AML-193 (cell line): ENCODE measurements at regions not wholly inside any gene's neighbourhood (a gene's known extent, or its start where the extent isn't known, plus 50 kb on each side); places are given as distances from the start of the nearest gene placed in this dataset.

Experiments used
- DNase-seq, 2 experiments: peaks; one replicate each; lab custom pipeline; 2025; lab: John Stamatoyannopoulos, UW

DNA sequence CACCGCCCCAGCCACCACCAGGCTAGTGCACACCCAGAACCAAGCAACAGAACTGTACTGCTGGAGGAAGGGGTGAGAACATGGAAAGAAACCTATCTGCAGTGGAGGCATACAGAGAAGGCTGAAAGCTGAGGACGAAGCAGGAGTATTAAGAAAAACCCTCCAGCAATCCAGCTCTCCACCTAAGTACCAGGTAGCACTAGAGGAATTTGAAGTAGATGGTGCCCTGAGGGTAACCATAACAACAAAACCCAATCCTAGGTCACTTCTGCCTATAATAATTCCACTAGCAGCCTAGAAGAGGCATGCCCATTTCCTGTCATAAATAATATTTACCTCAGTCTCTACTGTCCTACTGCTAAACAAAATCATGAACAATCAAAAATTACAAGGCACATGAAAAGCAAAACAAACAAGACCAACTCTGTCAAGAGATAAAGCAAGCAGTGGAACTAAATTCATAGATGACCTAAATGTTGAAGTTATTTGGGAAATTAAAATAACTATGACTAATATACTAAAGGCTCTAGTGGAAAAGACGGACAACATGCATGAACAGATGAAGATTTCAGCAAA, 51.1 kb downstream of the HYCC1 start:
- no peak for DNase-seq

DNA sequence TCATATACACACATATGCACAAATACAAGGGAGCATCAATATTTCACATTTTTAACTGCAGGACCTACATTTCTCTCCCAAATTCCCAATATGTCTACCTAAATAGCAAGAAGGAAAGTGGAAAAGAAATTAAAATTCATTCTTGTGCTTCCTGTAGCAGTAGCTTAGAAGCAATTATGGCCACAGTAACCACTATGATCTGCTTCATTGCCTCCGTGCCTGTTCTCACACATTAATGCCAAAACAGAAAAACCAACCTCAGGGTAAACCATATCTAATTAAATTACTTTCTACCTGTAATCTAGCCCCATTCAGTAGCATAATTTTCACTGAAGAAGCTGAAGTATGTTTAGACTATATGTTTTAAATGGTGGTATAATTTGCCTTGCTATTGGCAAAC, 55.2 kb downstream of the HYCC1 start:
- no peak for DNase-seq

GRCh38 chr7:22954251-22954650, 59.7 kb downstream of the HYCC1 start:
- DNase-seq = no peak

DNA sequence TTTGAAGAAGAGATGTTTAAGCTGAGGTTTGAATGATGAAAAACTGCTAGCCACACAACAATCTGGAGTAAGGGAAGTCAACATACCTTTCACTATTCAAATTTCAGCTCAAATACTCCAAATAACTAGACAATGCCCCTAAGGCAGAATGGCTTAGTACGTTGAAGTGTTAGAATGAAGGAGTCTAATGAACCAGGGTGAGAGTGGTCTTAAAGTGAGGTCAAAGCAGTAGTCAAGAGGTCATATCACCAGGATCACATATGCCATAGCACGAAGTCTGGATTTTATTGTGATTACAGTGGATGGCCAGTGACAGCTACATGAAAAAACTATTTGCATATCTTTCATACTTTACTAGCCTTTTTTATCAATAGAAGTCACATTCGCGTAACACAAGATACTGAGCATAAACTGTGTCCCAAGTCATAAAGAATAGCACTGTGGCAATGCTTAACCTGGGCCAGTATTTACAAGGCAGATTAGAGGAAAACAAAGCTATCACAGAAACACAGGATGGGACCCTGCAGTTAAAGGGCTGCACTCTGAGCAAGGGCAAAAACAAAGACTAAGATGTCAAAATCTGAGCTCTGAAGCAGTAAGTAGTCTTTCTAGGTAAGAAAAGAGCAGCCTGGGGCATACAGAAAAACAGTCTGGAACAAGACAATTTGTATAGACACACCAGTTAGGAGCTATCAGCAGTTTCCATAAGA, 61.5 kb downstream of the HYCC1 start:
- DNase-seq = no peak

DNA sequence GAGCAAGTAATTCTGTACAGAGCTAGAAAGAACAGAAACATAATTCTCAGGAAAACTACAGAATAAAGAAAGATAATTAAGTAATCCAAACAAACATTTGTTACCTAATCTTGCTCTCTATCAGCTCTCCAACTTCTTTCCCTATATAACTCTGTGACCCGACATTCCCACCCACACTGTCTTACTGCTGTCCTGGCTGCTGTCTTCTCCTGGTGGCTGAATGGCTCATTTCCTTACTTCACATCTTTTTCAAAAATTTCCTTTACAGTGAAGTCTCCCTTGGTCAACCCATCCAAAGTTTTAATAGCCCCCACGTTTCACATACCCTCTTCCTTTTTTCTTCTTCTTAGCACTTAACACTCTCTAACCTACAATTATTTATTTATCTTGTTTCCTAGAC, 64.0 kb downstream of the HYCC1 start:
- DNase-seq = no peak

GRCh38 chr7:22949221-22949620, 64.7 kb downstream of the HYCC1 start:
- DNase-seq = no peak

- DNase-seq = no peak
Measured at GRCh38 chr7:22948770-22949169, 65.2 kb downstream of the HYCC1 start.

DNA sequence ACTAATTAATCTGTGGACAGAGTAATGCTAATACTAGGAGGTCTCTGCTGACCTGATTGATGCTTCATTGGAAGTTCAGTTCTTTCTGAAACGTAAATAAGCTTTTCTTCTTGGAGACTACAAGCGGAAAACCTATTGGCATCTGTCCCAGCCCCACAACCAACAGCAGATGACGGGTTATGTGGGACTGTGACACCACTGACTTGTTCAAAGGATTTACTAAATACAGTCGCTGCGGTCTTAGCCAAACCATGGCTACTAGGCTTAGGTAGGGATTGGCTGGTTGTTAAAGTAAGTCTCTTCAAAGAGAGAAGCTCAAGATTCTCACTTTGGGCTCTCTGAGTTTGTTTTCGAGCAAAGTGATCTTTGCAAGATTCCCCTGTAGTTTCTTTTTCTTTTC, 68.3 kb downstream of the HYCC1 start:
- DNase-seq = no peak

- no peak for DNase-seq
Measured at GRCh38 chr7:22944510-22944909, 69.4 kb downstream of the HYCC1 start.

DNA sequence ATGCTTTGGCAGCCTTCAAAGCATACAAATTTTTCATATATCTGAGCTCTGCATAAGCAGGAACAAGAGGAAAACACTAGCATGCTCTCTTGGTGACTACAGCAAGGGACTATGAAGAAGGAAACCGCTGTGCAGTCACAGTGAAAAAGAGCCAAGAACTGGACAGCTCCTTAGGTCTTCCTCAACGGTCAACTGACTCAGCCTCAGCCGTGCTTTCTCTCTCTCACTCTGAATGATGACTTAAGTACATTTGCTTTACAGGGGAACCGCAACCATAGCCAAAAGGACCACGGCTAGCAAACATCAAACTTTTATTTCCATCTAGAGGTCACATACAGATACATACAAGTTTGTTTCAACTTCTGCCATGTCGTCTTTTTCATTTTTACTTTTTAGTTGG, 69.9 kb downstream of the HYCC1 start:
- no peak for DNase-seq

- no peak for DNase-seq
Measured at GRCh38 chr7:22942191-22942590, 71.7 kb downstream of the HYCC1 start.

- DNase-seq = no peak
Measured at GRCh38 chr7:22939842-22940241, 74.1 kb downstream of the HYCC1 start.

GRCh38 chr7:22937946-22938345, 76.0 kb downstream of the HYCC1 start:
- no peak for DNase-seq

DNA sequence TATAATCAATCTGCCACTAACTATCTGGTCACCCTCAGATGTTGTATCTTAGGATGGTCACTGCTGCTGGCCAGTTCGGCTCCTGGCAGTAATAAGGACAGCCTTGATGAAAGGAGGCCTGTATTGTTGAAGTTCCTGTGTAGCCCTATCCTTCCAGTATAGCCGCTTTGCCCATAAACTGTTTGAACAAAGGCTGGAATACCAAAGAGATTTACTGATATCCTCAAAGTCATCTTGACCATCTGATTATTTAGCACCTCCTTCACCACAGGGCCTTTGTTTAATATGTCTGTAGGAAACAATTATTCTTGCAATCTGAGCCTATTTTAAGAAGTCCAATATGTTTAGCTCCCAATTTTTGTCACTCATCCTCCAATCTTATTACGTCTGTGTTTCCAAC, 77.7 kb downstream of the HYCC1 start:
- DNase-seq = no peak

- DNase-seq = no peak
Measured at GRCh38 chr7:22935269-22935668, 78.7 kb downstream of the HYCC1 start.

GRCh38 chr7:22934473-22935065, 79.4 kb downstream of the HYCC1 start:
- no peak for DNase-seq

GRCh38 chr7:22934023-22934422, 79.9 kb downstream of the HYCC1 start:
- no peak for DNase-seq

GRCh38 chr7:22932896-22933295, 81.0 kb downstream of the HYCC1 start:
- DNase-seq = no peak

DNA sequence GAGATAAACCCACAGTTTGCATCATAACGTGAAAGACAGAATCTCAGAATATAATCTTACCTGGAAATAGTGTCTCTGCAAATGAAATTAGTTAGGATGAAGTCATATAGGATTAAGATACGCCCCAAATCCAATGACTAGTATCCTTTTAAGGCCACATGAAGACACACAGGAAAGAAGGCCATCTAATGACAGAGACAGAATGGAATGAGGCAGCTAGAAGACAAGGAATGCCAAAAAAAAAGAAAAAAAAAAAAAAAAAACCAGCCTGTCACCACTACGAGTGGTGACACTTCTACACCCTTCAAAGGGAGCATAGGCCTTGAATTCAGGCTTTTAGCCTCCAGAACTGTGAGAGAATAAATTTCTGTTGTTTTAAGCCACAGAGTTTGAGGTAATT, 82.9 kb downstream of the HYCC1 start:
- DNase-seq = no peak

GRCh38 chr7:22922307-22922706, 91.6 kb downstream of the HYCC1 start:
- no peak for DNase-seq

DNA sequence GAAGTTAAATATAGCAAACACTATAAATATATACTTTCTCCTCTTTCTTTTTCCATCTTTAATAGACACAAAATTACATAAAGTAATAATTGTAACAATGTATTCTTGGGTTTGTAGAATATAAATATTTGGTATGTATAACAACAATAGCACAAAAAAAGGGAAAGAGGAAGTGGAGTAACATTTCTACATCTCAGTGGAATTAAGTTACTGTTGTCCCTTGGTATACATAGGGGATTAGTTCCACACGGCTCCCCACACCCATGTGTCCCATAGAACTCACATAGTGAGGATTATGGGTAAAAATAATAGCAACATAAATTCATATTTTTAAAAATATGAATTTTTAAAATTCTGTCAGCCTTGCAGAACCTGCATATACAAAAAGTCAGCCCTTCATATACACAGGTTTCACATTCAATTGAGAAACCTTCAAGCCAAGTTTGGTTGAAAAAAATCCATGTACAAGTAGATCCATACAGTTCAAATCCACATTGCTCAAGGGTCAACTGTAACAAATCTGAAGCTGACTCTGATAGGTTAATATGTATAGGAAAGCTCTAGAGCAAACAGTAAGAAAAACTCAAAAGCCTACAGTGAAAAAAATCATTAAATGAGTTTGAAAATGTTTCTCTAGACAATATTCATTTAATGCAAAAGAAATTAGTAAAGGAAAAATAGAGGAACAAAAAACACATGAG, 92.4 kb downstream of the HYCC1 start:
- DNase-seq = peak; percentile 1 to 15

GRCh38 chr7:22920672-22921071, 93.3 kb downstream of the HYCC1 start:
- no peak for DNase-seq

DNA sequence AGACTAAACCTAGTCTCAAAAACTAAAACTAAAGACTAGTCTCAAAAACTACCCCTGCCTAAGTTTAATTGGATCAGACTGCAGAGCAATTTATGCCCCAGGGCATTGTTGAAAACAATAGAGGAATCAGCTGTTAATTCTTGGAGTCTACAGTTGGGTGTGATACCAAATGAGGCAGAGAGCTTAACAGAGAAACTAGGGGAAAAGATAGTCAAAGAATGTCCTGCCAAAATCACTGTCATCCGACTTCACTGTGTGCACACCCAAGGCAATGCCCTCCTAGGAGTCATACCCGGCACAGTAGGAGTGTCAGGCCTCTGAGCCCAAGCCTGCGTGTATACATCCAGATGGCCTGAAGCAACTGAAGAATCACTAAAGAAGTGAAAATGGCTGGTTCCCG, 90.5 kb upstream of the TOMM7 start:
- DNase-seq = no peak
